GM12872 (cell line): ENCODE measurements at regions not wholly inside any gene's neighbourhood (a gene's known extent, or its start where the extent isn't known, plus 50 kb on each side); places are given as distances from the start of the nearest gene placed in this dataset.

Experiments
- CTCF ChIP-seq: IDR thresholded peaks from 3 replicates; pipeline ENCODE4 v1.5.1; 2011; ENCODE audit warnings: low read depth, mild to moderate bottlenecking, low read length, moderate library complexity; ENCODE audit not compliant: insufficient read depth

GRCh38 chr3:178044320-178044719 lies 491.9 kb upstream of the KCNMB2 start:
- no peak for TF ChIP-seq CTCF

- TF ChIP-seq CTCF, result no peak
Measured at GRCh38 chr3:178047496-178047895, 488.7 kb upstream of the KCNMB2 start.

- TF ChIP-seq CTCF, result no peak
Measured at GRCh38 chr3:178048768-178049167, 487.5 kb upstream of the KCNMB2 start.

- TF ChIP-seq CTCF, result no peak
Measured at GRCh38 chr3:178054471-178054870, 481.8 kb upstream of the KCNMB2 start.

- no peak for TF ChIP-seq CTCF
Measured at GRCh38 chr3:178055939-178056338, 480.3 kb upstream of the KCNMB2 start.

GRCh38 chr3:178056868-178057267 lies 479.4 kb upstream of the KCNMB2 start:
- TF ChIP-seq CTCF, result no peak

- TF ChIP-seq CTCF, result no peak
Measured at GRCh38 chr3:178058629-178059028, 477.6 kb upstream of the KCNMB2 start.

- no peak for TF ChIP-seq CTCF
Measured at GRCh38 chr3:178059119-178059518, 477.1 kb upstream of the KCNMB2 start.
